ENCODE measurements at regions not wholly inside any gene's neighbourhood (a gene's known extent, or its start where the extent isn't known, plus 50 kb on each side); places are given as distances from the start of the nearest gene placed in this dataset.

GRCh38 chr1:234838820-234839219 lies 228.8 kb upstream of the IRF2BP2 start:
- no peak for TF ChIP-seq TAF1 (IDR thresholded peaks at IDR 0.05; ENCODE audit: low read depth, low read length)
- TF ChIP-seq POLR2AphosphoS5 (IDR thresholded peaks at IDR 0.05; ENCODE audit: low read depth, low read length), result no peak
- no peak for TF ChIP-seq SPI1 (IDR thresholded peaks at IDR 0.05; ENCODE audit: low read depth, low read length)
- TF ChIP-seq POLR2A (IDR thresholded peaks at IDR 0.05; ENCODE audit: low read depth, low read length), result no peak
- no peak for TF ChIP-seq POU2F2 (IDR thresholded peaks at IDR 0.05; ENCODE audit: low read depth, low read length)
